HG02798 (cell line): ENCODE measurements at regions not wholly inside any gene's neighbourhood (a gene's known extent, or its start where the extent isn't known, plus 50 kb on each side); places are given as distances from the start of the nearest gene placed in this dataset.
"Not testable (repeated sequence)": the region's sequence is repeated elsewhere in the genome, so short reads cannot be mapped to it uniquely, and the experiment has no call there.

Experiments used
- ATAC-seq: cut with Tn5 transposase; IDR thresholded peaks from one replicate; pipeline ENCODE4 v1.9.1; 2021; ENCODE audit warnings: mild to moderate bottlenecking; ENCODE audit not compliant: unreplicated experiment, poor library complexity

DNA sequence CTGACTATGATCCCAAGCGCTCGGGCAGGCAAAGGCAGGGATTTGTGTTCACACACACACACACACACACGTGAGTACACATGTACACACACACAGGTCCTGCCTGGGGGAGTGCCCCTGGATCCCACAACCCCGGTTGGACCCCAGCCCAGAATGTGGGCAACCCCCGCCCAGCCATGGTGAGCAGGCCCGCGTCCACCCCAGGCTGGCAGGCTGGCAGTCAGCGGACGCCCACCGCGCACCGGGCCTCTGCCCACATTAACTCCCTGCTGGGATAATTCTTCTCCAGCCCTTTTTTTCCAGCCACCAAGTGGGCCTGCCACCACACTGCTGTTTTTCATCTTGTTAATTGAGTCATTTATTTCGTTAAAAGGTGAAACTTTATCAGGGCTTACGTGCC, 256.2 kb downstream of the BCL11B start:
- no peak for ATAC-seq

DNA sequence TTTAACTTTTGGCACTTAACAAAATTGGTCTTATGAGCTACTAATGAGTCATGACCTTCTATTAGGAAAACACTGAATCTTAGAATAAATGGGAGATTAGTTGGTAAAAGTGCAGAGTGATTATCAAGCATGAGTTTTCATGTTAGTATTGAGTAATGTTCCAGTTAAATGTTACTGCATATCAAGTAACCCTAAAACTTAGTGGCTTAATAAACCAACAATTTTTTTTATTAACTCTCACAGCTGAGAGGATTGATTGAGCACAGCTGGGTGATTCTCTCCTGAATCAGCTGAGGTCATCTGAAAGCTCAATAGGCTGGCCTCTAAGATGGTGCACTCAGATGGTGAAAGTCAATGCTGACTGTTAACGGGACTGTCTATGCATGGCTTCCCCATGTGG, 248.6 kb downstream of the BCL11B start:
- no peak for ATAC-seq

DNA sequence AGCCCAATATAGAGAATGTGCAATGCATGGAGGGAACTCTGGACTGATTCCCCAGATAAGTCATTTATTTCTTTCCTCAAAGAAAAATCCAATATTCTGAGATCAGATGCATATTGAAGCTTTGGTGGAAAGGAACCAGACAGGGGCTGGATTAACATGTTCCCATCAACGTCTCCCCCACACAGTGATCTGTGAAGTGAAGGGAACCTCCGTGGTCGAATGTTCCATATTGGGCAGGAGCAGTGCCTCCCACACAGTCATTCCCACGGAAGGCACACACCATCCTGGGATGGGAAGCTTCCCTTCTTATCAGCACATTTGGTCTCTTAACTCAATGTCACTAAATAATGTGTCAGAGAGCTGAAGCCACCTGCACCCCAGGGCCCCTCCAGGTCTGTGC, 247.1 kb downstream of the BCL11B start:
- ATAC-seq = no peak

DNA sequence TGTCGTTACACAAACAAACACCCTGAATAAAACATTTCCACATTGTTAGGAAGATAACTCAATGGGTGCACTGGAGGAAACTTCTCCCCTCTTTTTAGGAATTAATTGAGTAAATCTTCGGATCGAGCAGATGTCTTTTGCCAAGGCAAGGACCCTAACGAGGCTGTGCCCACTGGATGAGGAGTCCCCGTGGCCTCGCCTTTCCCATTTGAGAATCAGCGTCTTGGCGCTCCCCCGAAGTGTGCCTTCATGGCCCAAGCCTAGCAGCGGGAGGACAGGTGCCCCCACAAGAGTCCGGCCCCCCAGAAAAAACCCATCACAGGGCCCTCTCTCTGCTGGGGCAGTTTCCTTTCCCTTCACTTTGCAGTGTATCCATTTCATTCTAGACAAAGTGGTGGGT, 246.6 kb downstream of the BCL11B start:
- no peak for ATAC-seq

DNA sequence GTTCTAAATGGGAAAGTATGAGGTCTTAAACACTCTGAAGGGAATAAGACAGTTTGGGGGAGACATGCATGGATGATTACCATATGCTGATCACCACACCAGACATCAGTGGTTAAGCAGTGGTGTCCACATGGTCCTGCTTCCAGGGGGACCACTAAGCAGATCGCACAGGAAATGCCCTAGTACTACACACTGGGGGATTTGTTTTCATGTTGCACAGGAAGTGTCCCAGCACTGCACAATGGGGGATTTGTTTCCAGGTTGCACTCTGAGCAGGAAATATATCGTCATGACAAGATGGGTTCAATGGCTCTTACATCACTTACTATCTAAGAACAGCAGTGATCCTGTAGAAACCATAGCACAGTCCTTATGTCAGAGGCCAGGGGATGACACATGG, 245.5 kb downstream of the BCL11B start:
- no peak for ATAC-seq

DNA sequence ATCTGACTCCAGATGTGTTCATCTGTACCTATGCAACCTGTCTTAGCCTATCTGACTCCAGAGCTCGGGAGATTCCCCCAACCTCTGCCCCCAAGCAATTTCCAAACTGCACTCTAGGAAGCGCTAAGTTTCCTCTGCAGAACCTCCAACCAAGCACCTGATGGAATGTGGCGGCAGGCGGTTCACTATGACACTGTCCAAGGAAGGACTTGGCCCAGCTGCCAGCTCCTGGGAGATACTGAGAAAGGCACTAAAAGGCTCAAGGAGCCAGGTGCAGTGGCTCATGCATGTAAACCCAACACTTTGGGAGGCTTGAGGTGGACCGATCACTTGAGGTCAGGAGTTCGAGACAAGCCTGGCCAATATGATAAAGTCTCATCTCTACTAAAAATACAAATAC, 244.0 kb downstream of the BCL11B start:
- no peak for ATAC-seq

DNA sequence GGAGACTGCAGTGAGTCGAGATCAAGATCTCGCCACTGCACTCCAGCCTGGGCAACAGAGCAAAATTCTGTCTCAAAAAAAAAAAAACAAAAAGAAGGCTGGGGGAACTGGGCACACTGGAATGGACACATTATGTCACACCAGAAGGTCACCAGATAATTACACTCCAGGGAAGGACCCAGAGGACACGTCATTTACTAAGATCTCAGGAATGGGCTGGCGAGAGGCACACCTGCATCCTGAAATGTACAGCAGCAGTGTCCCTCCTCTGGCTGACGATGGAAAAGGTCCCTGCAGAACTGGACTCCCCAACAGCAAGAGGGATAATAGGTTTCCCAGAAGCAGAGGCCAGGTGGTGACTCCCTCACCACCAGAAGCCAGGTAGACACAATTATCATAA, 243.5 kb downstream of the BCL11B start:
- ATAC-seq = no peak

DNA sequence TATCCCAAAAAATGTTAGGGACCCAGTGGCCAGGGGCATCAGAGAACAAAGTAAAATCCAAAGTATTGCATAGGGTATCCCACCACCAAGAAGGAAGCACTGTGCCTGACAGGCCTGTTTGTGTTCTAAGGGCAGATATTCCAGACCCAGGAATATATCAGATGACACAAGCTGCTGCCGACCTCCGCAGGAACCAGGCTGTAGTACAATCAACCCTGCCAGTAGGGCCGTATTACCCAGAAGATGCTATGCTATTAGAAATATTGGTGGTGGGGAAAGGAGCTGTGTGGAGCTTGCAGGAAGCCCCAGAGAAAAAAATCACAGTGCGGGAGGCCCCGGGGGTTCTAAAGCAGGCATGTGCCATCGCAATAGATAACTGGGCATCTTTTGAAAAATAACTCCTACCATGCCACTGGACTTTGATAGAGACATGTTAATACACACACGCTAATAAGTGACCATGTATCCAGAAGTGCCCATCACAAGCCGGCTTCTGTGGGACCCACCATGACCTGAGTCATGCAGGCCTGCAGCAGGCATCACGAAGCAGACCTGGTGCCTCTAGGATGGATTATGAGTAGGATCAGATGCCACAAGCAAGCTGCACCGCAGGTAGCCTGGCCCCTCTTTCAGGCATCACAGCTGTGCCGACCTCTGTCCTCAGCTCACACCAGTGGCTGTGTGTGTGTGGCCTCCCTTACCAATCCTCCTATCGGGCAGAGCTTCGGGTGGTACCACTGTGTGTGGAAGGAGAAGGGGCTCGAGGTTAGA, 242.7 kb downstream of the BCL11B start:
- no peak for ATAC-seq

DNA sequence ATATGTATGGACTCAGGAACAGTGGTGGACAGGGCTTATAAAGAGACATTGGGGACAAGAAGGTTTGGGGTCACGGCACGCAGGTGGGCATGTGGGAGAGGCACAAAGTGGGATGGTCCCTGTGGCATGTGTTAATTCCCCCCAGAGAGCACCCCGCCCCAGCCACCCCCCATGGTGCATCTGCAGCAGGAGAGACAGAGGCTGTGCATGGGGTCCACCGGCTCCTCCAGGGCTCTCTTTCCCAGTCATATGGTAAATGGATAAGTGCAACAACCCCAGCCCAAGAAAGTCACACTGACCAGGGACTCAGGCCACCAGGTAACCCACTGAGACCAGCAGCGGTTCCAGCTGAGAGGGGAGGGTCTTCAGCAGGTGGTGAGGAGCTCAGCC, 242.1 kb downstream of the BCL11B start:
- no peak for ATAC-seq

DNA sequence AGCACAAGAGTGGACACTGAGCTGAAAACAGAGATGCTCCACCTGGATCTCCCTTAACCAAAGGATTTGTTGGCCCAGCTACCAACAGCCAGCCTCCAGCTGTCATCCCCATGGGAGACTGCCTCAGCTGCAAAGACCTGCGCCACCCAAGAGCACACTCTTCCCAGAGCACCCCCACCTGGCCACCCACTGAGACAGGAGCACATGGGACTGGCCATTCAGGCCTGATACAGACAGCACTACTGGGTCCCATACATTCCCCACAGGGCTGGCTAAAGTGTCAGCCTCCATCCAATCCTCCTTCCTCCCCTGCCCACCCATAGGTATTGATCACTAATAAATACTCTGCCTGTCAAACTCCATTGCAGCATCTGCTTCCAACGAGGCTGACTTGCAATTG, 241.5 kb downstream of the BCL11B start:
- ATAC-seq = no peak

DNA sequence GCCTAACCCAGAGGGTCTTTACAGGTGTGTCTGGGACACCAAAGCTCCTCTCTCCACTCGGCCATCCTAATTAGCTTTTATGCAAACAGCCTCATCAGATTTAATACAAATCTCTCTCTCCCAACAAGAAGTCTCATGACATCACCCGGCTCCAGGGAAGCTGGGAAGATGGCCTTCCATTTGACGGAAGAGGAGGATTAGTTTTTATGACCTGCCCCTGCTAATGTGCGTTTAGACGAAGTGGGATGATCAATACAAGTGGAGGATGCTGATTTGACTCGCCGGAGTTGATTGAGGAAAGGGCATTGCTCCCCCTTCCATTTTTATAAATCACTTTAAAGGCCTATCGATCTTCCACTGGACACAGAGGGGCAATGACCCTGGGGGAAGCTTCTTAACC, 239.2 kb downstream of the BCL11B start:
- no peak for ATAC-seq

DNA sequence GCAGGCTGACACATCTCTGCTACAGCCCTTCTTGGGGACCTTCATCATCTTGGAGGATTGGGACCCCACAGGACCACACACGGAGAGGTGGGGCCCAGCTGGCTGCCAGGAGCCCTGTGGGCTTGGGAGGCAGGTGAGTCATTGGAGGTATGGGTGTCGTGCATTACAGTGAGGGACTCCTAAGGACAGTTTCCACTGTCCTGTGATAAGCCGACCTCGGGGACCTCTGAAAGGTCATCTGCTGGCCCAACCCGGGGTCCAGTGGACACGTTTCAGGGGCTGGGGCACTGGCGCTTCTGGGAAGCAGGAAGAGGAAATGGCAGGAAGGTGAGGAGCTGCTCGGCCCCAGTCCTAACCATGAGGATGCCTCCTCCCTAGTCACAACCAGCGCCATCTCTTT, 238.0 kb downstream of the BCL11B start:
- no peak for ATAC-seq

DNA sequence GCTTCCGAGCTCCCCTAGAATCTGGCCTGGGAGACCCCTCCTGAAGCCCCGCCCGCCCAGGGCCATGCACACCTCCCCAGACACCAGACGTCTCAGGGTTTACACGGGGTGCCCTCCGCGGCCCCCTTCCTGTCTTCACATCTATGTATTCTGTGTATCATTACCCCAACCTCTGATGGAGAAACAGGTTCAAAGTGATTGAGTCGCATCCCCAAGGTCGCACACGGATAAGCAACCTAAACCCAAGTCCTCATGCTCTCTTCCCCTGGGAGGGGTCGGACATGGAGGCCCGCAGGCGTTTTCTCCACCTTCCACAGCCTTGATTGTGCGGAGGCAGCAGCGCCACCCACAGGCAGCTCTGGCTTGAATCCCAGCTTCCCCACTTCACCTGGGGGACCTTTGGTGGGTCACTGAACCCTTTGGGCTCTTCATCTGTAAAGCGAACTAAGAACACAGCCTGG, 237.3 kb downstream of the BCL11B start:
- ATAC-seq = no peak

DNA sequence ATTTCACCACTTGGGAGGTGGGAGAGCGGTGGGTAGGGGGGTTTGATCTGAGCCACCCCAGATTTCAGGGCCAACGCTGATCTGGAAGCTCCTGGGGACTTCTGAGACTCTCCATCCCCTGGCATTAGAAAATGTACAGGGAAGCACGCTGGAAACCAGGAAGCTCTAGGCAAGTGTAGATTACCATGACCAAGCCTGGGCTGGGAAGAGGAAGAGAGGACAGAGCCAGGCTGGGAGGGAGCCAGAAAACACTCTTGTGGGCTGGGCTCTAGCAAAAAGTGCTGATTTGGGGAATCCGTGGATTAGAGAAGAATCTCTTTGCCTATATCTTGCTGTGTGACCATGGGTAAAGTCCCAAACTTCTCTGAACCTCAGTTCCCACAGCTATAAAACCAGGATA, 236.7 kb downstream of the BCL11B start:
- no peak for ATAC-seq

DNA sequence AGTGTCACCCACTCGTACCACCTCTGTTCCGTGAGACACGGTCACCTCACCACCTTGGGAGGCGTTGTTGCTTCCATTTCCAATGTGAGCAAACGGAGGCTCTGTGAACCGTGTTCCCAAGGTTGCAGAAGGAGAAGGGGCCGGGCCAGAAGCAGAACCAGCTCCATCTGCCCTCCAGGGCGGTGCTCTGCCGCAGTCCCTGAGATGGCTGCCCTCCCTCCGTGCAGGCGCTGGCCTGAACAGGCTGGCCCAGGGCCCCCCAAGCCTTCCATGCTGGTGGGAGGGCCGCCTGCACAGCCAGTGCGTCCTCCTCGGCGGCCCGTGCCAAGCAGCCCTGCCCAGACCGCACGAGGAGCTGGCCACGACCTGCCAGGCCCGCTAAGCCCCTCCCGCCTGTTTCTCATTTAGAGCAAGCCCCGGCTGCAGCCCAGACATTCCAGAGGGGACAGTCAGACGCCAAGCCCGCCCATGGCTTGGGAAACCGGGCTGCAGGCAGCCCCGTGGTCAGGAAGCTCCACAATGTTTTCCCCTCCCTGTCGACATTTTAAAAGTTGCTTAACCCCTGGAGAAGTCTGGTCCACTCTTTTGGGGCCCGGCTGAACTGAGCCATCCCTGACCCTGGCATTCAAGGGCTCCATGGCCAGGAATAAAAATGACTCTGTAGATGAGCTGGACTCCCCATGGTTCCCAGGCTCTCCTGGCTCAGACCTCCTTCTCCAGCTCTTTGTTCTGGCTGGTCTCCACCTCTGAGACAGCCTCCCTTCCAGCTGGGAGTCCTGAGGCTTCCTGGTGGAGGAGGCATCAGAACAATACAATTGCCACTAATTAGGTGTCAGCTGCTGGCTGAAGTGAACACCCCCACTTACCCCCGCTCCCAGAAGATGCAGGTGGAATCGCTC, 236.0 kb downstream of the BCL11B start:
- no peak for ATAC-seq

DNA sequence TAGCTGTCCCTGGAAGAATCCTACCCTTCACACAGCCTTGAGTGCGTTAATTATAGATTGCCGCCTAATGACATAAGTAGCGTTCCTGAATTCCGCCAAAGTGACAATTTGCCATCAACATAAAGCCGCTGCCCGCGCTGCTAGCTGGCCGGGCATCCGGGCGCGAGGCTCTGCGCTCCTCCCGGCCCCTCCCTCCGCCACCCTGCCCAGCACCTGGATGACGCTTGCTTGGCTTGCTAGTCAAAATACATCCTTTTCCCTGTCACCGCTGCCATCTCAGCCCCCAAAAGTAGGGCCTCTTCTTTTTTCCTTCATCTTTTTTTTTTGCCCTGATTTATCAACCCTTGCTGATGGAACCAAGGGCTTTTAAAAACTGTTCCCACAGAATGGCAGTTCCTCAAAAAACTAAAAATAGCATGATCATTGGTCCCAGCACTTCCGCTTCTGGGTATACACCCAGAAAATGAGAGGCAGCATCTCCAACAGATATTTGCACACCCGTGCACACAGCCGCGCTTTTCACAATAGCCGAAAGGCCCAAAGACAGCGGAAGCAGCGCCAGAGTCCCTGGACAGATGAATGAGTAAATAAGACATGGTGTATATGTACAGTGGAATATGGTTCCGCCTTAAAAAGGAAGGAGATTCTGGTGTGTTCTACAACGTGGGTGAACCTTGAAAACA, 235.2 kb downstream of the BCL11B start:
- no peak for ATAC-seq

DNA sequence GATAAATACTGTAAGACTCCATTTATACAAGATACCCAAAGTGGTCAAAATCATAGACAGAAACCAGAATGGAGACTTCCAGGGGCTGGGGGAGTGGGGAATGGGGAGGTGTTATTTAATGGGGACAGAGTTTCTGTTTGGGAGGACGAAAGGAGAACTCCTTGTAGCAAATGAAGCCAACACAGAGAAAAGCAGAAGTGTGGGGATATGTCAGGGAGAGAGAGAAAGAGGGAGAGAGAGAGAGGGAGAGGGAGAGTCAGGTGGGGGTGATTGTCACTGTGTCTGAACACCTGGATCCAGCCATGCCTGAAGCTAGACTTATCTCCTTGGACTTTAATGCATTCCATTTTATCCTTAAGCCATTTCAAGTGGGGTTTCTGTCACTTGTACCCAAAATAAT, 234.7 kb downstream of the BCL11B start:
- ATAC-seq = not testable (repeated sequence)

DNA sequence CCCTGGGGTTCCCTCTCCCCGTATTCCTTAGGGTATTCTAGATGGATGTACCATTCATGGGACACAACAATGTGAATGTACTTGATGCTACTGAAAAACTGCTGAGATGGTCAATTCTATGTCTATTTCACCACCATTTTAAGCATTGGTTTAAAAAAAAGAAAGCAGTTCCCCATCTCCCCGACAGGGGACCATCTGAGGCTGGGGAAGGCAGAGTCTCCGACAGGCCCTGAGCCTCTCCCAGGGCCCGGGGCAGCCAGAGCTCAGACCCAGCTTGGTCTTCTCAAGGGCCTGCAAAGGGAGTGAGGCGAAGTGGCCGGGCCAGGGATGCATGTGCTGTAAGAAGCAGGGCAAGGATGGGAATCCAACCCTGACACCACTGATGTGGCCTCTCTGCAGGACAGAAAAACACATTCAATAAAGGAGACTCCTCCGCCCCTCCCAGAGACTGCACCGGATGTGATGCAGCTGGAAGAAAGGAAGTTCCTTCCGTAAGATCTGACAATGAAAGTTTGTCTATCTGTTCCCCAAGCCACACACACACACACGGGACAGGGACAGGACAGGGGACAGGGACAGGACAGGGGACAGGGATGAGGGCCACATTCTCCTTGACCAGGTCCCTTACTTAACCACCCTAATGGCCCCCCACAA, 234.1 kb downstream of the BCL11B start:
- no peak for ATAC-seq

DNA sequence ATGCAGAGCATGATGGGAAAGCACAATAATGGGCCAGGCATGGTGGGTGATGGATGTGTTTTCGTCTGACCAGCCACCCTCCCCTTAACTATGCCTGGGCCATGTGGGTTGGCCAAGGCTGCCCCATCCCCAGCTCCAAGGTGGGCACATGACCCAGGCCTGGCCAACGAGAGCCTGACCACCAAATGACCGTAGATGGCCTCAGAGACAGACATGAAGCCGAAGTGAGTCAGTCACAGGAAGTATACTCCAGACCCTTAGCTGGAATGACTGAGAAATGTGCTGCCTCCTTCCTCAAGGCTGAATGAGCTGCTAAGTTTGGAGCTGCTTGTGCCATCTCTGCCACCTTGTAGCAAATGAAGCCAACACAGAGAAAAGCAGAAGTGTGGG, 233.6 kb downstream of the BCL11B start:
- no peak for ATAC-seq

DNA sequence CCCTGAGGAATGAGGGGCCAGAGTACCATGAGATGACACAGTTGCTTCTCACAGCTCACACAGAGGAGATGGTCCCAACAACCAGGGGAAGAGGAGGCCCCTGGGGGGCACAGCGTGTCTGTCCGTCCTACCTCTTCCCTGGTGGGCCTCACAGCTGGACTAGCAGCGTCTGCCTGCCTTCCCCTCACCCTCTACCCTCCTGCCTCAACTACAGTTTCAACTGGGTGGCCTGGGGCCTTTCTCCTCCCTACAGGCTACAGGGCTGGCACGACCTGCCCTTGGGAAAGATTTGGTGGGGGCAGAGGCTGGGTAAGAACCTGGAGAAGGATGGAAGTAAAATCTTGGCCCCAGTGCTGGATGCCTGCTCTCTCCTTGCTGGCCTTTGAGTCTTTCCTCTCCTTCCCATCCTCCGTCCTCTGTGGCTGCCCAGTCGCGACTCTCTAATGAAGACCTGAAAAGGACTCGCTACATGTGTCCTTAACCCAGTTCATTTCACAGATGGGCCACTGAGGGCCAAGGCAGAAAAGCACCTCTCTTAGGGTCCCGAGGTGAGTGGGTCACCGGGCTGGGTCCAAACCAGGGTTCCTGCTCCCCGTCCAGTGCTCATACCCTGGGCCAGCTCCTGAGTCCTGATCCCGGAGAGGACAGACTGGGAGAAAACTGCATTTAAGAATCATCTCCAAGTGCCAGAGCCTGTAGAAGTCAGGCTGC, 232.5 kb downstream of the BCL11B start:
- no peak for ATAC-seq
